SJCRH30 (cell line): ENCODE measurements at regions not wholly inside any gene's neighbourhood (a gene's known extent, or its start where the extent isn't known, plus 50 kb on each side); places are given as distances from the start of the nearest gene placed in this dataset.
A peak's percentile ranks its signal among the peaks of the same experiment; 100 is the strongest.

Source experiments
- DNase-seq, 2 experiments: peaks; one replicate each; pipeline ENCODE4 v3.0.0-alpha.2; 2015 to 2020
- H3K27ac ChIP-seq: fragments of 250-450 bp; sonication (Bioruptor Pico); 2 replicates; pipeline ENCODE4 v1.5.1; 2020; ENCODE audit warnings: mild to moderate bottlenecking, moderate library complexity
- H3K27me3 ChIP-seq: fragments of 250-450 bp; sonication (Bioruptor Pico); 2 replicates; pipeline ENCODE4 v1.5.1; 2020; ENCODE audit warnings: mild to moderate bottlenecking, moderate library complexity
- H3K36me3 ChIP-seq: fragments of 250-450 bp; sonication (Bioruptor Pico); 2 replicates; pipeline ENCODE4 v1.5.1; 2020; ENCODE audit warnings: mild to moderate bottlenecking, moderate library complexity
- H3K4me1 ChIP-seq: fragments of 250-450 bp; sonication (Bioruptor Pico); 2 replicates; pipeline ENCODE4 v1.5.1; 2020; ENCODE audit warnings: mild to moderate bottlenecking, moderate library complexity
- H3K4me3 ChIP-seq: fragments of 250-450 bp; sonication (Bioruptor Pico); 2 replicates; pipeline ENCODE4 v1.5.1; 2020; ENCODE audit warnings: mild to moderate bottlenecking, moderate library complexity
- H3K9me3 ChIP-seq: fragments of 250-450 bp; sonication (Bioruptor Pico); replicated peaks from 2 replicates; pipeline ENCODE4 v1.5.1; 2020; ENCODE audit warnings: mild to moderate bottlenecking, moderate library complexity

DNA sequence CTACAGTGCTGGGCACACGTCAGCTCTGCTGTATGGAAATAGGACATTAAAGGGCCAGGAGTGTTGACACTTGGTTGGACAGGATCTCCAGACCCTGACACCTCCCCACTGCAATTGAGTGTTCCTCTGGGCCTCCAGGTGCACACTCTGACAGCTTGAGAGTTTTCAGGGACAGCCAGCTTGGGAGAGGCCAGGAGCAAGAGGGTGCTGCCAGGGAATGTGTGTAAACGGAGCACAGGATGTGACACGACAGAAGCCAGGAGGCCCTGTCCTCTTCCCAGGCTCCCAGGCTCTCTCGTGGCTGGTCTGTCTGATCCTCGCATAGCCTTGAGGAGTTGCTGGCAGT, 318.1 kb upstream of the HS6ST1 start:
- no peak for DNase-seq
- no peaks in the 10 kb centered on the region for H3K36me3 ChIP-seq
- no peaks in the 10 kb centered on the region for H3K27me3 ChIP-seq
- no peaks in the 10 kb centered on the region for H3K9me3 ChIP-seq
- no peak overlapping the region for H3K4me3 ChIP-seq
- H3K4me1 ChIP-seq = peaks cover 31% of the 10 kb centered on the region
- no peak overlapping the region for H3K27ac ChIP-seq

DNA sequence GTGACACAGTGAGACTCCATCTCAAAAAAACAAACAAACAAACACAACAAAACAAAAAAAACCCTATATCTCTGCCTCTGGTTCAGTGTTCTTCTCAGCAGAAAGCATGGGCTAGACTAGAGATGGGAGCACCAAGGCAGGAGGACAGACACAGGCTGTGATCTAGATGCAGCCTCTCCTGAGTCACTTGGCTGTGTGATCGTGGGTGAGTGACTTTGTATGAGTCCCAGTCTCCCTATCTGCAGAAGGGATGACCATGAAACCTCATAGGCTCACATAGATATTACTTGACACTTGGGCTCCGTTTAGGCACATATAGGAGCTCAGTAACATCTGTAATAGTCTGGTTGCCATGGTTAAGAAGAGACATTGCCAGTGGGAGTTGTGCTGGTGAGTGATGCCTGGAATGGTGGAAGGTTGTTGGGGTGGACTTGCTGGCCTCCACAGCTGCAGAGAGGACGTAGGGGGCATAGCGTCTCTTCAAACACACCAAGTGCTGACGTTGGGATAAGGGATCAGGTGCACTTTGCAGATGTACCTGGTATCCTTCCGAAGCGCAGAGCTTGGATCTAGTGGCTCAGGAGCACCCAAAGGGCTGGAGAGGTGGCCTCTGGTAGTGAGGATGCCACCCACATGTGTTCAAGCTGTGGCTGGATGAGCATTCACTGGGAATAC, 318.9 kb upstream of the HS6ST1 start:
- Histone ChIP-seq H3K27ac (peak overlapping the region; percentile 80; the same call in 1 of the 2 replicates), H3K9me3 (no peaks in the 10 kb centered on the region), H3K27me3 (no peaks in the 10 kb centered on the region), H3K4me3 (no peak overlapping the region), H3K36me3 (no peaks in the 10 kb centered on the region), H3K4me1 (peaks cover 31% of the 10 kb centered on the region)
- no peak for DNase-seq

- Histone ChIP-seq H3K27ac (peak overlapping the region; percentile 80), H3K9me3 (no peaks in the 10 kb centered on the region), H3K4me1 (peaks cover 30% of the 10 kb centered on the region), H3K27me3 (no peaks in the 10 kb centered on the region), H3K4me3 (no peak overlapping the region), H3K36me3 (no peaks in the 10 kb centered on the region)
- peak; percentile 80 to 89 for DNase-seq
Measured at GRCh38 chr2:128638341-128639119, 319.9 kb upstream of the HS6ST1 start.

- H3K9me3 ChIP-seq = no peaks in the 10 kb centered on the region
- peaks cover 26% of the 10 kb centered on the region for H3K4me1 ChIP-seq
- H3K27ac ChIP-seq = peak overlapping the region; percentile 80
- no peak for DNase-seq
- H3K27me3 ChIP-seq = no peaks in the 10 kb centered on the region
- H3K36me3 ChIP-seq = no peaks in the 10 kb centered on the region
- no peak overlapping the region for H3K4me3 ChIP-seq
Measured at GRCh38 chr2:128639120-128639477, 320.4 kb upstream of the HS6ST1 start.

DNA sequence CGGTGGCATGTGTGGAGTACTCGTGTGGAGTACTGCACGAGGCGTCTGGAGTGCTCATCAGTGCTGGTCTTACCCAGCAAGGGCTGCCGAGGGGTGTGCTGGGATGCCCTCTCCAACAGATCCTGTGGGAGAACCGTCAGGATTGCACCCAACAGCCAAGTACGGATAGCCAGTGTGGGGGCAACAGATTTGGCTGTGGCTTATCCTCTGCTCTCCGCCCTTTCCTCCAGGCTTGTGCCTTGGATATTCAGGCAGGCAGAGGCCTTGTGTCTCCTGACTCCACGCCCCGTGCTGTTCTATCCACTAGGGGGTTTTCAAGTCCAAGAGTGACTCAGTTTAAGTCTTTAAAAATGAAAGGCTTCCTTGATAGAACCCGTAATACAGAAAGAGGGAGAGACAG, 321.0 kb upstream of the HS6ST1 start:
- H3K9me3 ChIP-seq = no peaks in the 10 kb centered on the region
- no peak overlapping the region for H3K4me3 ChIP-seq
- peak overlapping the region; percentile 80 for H3K27ac ChIP-seq
- no peaks in the 10 kb centered on the region for H3K27me3 ChIP-seq
- no peak for DNase-seq
- H3K4me1 ChIP-seq = peaks cover 26% of the 10 kb centered on the region
- H3K36me3 ChIP-seq = no peaks in the 10 kb centered on the region

DNA sequence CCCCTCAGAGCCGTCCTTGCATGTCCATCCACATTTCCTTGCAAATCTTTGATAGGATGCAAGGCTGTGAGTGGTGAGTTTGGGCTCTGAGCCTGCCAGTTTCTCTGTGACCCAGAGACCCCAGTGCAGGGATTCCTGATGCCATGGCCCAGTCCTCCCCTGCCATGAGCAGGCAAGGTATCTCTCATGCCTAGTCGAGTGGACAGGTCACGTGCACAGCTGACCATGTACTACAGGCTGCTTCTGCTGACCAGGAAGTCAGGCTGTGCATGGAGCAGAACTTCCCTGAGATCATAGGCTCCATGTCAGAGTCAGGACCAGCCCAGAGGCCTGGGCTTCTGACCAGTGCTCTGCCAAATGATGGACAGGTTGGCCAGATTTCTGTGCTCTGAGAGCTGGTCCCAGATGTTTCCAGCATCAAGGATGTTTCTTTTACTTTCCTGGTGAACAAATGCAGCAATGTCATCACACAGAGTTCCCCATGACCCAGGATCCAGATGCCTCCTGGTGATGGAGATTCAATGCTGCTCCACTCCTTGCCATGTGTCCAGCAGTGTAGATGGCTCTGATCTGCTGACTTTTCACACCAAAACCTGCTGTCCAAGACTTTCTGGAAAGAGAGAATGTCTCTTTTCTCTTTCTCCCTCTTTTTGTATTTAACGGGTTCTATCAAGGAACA, 321.6 kb upstream of the HS6ST1 start:
- Histone ChIP-seq H3K4me1 (peaks cover 26% of the 10 kb centered on the region), H3K36me3 (no peaks in the 10 kb centered on the region), H3K27ac (peak overlapping the region; percentile 80; the same call in 1 of the 2 replicates), H3K27me3 (no peaks in the 10 kb centered on the region), H3K4me3 (no peak overlapping the region), H3K9me3 (no peaks in the 10 kb centered on the region)
- no peak for DNase-seq

DNA sequence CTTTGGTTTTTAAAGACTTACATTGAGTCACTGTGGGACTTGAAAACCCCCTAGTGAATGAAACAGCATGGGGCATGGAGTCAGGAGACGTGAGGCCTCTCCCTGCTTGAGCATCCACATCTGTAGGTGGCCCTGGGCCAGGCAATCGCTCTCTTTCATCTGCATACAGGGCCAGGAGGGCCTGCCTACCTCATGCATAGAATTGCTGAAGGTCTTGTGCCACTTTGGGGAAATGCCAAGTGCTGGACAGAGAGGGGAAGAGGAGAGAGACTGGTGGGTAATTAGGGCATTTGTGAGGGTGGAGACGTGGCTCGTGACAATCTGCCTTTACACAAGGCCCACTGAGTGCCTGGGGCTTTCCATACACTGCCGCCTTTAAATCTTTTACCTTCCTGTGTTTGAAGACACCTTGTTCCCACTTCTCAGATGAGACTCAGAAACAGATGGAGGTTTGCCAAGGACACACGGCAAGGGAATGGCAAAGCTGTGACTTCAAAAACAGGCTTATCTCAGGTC, 322.2 kb upstream of the HS6ST1 start:
- no peak overlapping the region for H3K27ac ChIP-seq
- H3K27me3 ChIP-seq = no peaks in the 10 kb centered on the region
- H3K9me3 ChIP-seq = no peaks in the 10 kb centered on the region
- H3K36me3 ChIP-seq = no peaks in the 10 kb centered on the region
- H3K4me1 ChIP-seq = peaks cover 26% of the 10 kb centered on the region
- no peak overlapping the region for H3K4me3 ChIP-seq
- no peak for DNase-seq

DNA sequence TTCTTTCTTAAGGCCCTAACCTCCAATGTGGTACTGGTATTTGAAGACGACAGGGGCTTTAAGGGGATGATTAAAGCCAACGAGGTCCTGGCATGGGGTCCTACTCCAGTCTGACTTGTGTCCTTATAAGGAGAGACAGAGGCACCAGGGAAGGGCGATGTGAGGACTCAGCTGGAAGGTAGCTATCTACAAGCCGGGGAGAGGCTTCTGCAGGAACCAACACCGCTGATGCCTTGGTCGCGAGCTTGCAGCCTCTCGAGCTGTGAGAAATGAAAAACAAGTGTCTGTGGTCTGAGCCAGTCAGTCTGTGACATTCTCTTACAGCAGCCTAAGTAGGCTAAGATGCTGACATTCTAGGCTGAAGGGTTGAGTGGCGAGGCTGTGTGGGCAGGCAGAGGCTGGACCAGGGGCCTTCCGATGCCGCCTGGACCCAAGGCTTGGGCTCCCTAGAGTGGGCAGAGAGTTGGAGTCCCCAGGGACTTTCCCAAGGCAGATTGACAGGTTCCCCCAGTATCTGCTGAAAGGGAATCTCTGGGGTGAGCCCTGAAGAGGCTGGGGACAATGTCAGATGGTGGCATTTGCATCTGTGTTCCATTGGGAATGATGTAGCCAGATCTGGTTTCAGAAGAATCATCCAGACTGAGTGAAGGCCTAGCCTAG, 322.9 kb upstream of the HS6ST1 start:
- H3K36me3 ChIP-seq = no peaks in the 10 kb centered on the region
- no peak for DNase-seq
- H3K4me1 ChIP-seq = peaks cover 26% of the 10 kb centered on the region
- no peak overlapping the region for H3K4me3 ChIP-seq
- no peaks in the 10 kb centered on the region for H3K27me3 ChIP-seq
- no peak overlapping the region for H3K27ac ChIP-seq
- no peaks in the 10 kb centered on the region for H3K9me3 ChIP-seq

GRCh38 chr2:128642316-128642715, 323.6 kb upstream of the HS6ST1 start:
- Histone ChIP-seq H3K27ac (no peak overlapping the region), H3K9me3 (no peaks in the 10 kb centered on the region), H3K4me1 (peaks cover 26% of the 10 kb centered on the region), H3K36me3 (no peaks in the 10 kb centered on the region), H3K27me3 (no peaks in the 10 kb centered on the region), H3K4me3 (no peak overlapping the region)
- DNase-seq = no peak

DNA sequence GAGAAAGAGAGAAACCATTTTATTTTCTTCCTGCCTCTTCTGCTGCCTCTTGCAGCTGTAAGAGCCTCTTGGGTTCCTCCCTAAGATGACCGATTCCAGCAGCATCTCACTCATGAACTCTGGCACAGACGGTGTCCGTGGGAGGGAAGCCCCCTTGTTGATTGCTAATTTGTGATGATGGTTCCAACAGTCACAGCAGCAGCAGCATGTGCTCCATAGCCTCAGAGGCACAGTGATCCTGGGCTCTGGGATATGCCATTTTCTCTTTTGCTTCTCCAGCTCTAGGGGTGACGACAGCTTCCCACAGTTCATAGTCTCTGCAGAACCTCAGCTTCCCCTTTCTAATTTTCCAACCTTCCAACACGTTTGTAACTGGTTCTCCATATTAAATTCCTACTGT, 324.2 kb upstream of the HS6ST1 start:
- no peak overlapping the region for H3K4me3 ChIP-seq
- no peaks in the 10 kb centered on the region for H3K36me3 ChIP-seq
- no peaks in the 10 kb centered on the region for H3K9me3 ChIP-seq
- no peak overlapping the region for H3K27ac ChIP-seq
- no peak for DNase-seq
- no peaks in the 10 kb centered on the region for H3K27me3 ChIP-seq
- peaks cover 21% of the 10 kb centered on the region for H3K4me1 ChIP-seq

GRCh38 chr2:128643221-128644065, 324.8 kb upstream of the HS6ST1 start:
- no peak overlapping the region for H3K4me3 ChIP-seq
- H3K27me3 ChIP-seq = no peaks in the 10 kb centered on the region
- no peak for DNase-seq
- no peak overlapping the region for H3K27ac ChIP-seq
- H3K4me1 ChIP-seq = peaks cover 15% of the 10 kb centered on the region
- no peaks in the 10 kb centered on the region for H3K36me3 ChIP-seq
- no peaks in the 10 kb centered on the region for H3K9me3 ChIP-seq

- Histone ChIP-seq H3K36me3 (no peaks in the 10 kb centered on the region), H3K4me1 (peaks cover 8% of the 10 kb centered on the region), H3K9me3 (no peaks in the 10 kb centered on the region), H3K4me3 (no peak overlapping the region), H3K27me3 (no peaks in the 10 kb centered on the region), H3K27ac (no peak overlapping the region)
- no peak for DNase-seq
Measured at GRCh38 chr2:128644156-128644555, 325.5 kb upstream of the HS6ST1 start.

- H3K27me3 ChIP-seq = no peaks in the 10 kb centered on the region
- peaks cover 2% of the 10 kb centered on the region; the same call in 1 of the 2 replicates for H3K4me1 ChIP-seq
- H3K27ac ChIP-seq = no peak overlapping the region
- no peak overlapping the region for H3K4me3 ChIP-seq
- no peak for DNase-seq
- H3K36me3 ChIP-seq = no peaks in the 10 kb centered on the region
- H3K9me3 ChIP-seq = no peaks in the 10 kb centered on the region
Measured at GRCh38 chr2:128644718-128645256, 326.1 kb upstream of the HS6ST1 start.

DNA sequence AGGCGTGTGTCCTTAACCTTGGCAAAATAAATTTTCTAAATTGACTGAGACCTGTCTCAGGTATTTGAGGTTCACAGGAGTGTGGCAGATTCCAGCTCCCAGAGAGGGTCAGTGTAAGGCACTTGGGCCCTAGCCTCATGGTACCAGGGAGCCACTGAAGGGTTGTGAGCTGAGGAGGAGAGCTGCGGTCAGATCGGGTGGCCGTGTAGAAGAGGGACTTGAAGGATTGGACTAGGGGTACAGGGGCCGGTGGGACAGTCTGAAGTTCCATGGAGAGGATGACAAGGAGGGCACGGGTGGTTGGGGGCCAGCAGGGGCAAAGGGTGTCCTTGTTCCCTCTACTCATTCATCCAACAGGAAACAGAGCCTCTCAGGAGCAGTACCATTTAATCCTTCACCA, 327.0 kb upstream of the HS6ST1 start:
- DNase-seq = no peak
- H3K9me3 ChIP-seq = no peaks in the 10 kb centered on the region
- no peaks in the 10 kb centered on the region for H3K27me3 ChIP-seq
- no peaks in the 10 kb centered on the region for H3K36me3 ChIP-seq
- no peak overlapping the region for H3K27ac ChIP-seq
- no peak overlapping the region for H3K4me3 ChIP-seq
- H3K4me1 ChIP-seq = no peaks in the 10 kb centered on the region
